GM12873 (cell line): ENCODE measurements at regions not wholly inside any gene's neighbourhood (a gene's known extent, or its start where the extent isn't known, plus 50 kb on each side); places are given as distances from the start of the nearest gene placed in this dataset.

ENCODE experiments used
- CTCF ChIP-seq: IDR thresholded peaks from 2 replicates; pipeline ENCODE4 v1.5.1; 2012; ENCODE audit warnings: low read depth, mild to moderate bottlenecking, moderate library complexity, low read length, control low read depth; ENCODE audit not compliant: insufficient read depth; ENCODE audit errors: missing control alignments

- no peak for TF ChIP-seq CTCF
These were observed 851.5 kb downstream of the DACH1 start for GRCh38 chr13:71015516-71015915.

DNA sequence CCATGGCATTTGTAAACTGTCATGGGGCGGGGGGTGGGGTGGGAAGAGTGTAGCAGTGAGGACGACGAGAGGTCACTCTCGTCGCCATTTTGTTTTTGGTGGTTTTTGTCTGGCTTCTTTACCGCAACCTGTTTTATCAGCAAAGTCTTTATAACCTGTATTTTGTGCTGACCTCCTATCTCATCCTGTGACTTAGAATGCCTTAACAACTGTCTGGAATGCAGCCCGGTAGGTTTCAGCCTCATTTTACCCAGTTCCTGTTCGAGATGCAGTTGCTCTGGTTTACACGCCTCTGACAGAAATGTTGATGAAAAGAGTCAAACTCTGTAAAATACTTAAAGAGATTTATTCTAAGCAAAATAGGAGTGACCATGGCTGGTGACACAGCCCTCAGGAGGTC is 852.0 kb downstream of the DACH1 start:
- TF ChIP-seq CTCF, result no peak

DNA sequence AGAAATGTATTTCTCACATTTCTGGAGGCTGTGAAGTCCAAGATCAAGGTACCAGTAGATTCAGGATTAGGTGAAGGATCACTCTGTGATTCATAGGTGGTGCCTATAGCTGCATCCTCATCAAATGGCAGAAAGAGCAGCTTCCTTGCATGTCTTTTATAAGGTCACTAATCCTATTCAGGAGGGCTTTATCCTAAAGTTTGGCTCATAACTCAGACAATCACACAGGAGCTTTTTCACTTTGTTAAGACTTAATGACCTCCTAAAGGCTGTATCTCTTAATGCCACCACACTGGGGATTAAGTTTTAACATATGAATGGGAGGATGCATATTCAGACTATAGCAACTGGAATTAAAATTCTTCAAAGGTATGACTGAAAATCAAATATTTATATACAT is 861.1 kb downstream of the DACH1 start:
- TF ChIP-seq CTCF, result no peak

DNA sequence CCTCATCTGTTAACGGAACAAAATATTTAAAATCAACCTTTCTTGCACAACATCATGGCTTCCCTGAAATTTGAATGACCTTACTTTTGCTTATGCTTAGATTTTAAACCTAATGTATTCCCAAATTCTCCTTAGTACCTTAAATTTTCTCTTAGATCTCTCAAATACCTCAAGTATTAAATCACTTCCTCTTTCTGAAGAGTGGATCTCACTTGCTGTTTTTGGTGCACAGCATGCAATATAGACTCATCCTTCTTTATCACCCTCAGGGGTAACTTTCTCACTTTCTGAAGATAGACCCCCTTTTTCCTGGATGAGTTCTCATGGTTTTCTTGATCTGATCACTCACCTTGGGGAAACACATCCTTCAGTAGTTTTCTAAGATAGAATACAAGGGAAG is 871.7 kb downstream of the DACH1 start:
- no peak for TF ChIP-seq CTCF

DNA sequence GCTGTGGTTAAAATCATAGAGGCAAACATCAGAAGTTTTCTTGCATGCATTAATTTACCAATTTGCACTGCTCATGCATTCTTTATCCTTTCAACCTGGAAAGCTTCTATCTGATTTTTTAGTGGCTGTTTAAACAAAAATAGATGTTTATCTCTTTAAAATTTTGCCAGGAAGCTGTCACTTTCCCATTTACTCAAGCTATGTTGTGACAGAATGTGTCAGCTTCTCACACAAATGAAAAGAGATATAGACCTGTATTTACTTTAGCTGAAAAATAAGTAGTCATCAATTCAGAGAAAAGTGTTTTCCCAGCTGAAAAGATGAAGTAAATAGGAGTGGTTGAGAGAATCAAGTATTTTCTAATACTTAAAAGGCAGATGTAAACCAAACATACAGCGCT is 872.8 kb downstream of the DACH1 start:
- no peak for TF ChIP-seq CTCF

DNA sequence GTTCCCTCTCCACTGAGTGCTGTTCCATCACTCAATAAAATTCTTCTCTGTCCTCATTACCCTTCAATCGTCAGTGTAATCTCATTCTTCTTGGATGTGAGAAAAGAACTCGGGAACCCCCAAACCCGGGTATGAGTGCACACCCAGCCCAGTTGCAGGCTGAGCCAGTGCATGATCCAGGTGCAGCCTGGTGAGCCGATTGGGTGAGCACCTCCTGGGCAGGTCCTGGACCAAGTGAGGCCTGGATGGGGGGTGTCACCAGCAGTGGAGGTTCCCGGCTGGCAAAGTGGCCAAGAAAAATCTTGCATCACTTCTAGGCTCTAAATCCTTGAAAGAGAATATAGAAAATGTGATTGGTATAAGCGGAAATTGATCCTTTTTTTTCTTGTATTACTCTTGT is 878.8 kb upstream of the KLHL1 start:
- no peak for TF ChIP-seq CTCF

GRCh38 chr13:70985371-70985770 is 877.1 kb upstream of the KLHL1 start:
- no peak for TF ChIP-seq CTCF

GRCh38 chr13:70969321-70969720 is 861.1 kb upstream of the KLHL1 start:
- TF ChIP-seq CTCF, result no peak
